CD4-positive, alpha-beta T cell treated with Interleukin-15 for 4 hours (primary cell): ENCODE measurements at regions not wholly inside any gene's neighbourhood (a gene's known extent, or its start where the extent isn't known, plus 50 kb on each side); places are given as distances from the start of the nearest gene placed in this dataset.

Experiments
- DNase-seq: peaks from one replicate; pipeline ENCODE4 v3.0.0-alpha.2; 2020; ENCODE audit warnings: low spot score

DNA sequence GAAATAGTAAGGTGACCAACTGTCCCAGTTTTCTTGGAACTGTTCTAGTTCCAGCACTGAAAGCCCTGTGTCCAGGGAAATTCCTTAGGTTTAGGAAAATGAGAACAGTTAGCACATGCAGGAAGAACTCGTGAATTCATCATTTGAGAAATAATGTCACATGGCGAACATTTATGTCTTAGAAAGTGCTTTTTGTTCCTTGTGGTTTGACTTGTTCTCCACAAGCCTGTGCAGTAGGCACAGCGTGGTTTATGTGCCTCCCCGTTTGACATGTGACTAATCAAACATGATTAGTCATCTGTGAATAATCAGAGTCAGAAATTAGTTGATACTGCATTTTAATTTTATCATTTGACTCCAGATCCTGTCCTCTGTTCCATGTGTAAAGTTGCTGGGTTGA lies 556.0 kb upstream of the CPEB2 start:
- DNase-seq = no peak

DNA sequence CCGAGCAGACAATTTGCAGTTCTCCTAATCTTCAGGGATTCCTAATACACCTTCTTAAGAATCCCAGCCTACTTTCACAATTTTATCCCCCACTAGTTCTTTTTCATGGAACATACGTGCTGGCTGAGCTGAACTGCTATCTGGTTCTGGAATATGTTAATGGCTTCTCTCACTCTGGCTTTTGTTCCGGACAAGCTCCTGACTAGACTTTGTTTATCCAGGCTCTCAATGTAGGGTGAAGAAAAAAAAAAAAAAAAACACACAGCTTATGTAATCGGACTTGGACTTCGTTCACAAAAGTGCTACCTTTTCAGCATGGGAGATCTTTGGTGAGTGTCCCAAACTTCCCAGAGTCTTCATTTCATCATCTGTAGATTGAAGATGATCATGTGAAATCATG lies 555.4 kb upstream of the CPEB2 start:
- no peak for DNase-seq

DNA sequence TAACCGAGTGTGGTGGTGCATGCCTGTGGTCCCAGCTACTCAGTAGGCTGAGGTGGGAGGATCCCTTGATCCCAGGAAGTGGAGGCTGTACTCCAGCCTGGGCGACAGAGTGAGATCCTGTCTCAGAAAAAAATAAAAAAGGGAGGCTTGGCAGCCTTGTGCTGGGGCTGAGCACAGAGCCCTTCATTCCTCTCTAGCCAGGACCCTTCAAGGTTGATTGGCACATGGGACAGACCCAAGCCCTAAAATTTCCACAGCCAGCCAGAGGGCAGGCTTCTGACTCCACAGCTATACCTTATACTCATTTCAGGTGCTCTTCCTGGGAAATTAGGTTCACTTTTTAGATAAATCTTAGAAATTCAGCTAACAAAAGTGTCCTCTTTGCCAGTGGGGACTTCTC lies 553.0 kb upstream of the CPEB2 start:
- no peak for DNase-seq

DNA sequence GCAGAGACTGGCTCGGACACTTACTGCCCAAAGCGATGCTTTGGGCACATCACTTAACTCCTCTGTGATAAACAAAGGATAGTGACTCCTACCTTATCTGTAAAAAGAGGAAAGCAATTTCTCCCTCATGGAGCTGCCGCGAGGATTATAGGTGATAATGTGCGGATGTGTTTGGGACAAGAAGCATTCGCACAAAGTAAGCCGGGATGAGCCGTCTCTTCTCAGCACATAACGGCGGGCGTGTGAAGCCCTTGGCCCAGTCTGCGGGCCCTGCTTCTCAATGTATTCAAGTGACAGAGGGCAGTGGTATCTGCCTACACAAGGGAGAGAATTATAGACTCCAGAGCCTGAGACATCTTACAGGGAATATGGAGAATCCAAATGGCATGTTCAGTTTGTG lies 550.3 kb upstream of the CPEB2 start:
- no peak for DNase-seq

DNA sequence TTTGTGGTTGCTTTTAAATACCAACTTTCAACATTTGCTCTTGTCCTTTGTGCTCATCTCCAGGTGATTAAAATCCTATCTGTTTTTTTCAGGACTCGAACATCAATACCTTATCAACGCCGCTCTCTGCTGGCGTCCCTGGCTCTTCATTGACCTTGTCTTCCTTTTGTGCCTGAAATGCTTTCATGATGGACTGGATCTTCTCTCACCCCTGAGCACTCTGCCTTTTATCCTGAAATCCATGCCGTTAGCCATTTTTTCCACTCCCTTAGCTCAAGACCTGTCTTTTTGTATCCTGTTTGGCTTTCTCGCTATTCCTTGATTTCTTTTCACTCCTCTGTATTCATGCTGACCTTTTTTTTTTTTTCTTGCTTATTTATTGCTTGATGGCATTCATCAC lies 549.5 kb upstream of the CPEB2 start:
- no peak for DNase-seq

DNA sequence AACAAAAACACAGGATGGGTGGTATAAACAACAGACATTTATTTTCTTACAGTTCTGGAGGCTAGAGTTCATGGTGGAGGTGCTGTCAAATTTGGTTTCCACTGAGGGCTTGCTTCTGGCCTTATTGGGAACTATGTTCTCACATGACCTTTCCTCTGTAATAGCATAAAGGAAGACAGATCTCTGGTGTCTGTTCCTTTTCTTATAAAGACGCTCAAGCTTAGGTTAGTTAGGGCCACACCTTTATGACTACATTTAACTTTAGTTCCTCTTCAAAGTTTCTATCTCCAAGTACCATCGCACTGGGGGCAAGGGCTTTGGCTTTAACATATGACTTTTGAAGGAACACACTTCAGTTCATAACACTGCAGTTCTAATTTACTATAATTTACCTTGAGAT lies 543.8 kb upstream of the CPEB2 start:
- no peak for DNase-seq

DNA sequence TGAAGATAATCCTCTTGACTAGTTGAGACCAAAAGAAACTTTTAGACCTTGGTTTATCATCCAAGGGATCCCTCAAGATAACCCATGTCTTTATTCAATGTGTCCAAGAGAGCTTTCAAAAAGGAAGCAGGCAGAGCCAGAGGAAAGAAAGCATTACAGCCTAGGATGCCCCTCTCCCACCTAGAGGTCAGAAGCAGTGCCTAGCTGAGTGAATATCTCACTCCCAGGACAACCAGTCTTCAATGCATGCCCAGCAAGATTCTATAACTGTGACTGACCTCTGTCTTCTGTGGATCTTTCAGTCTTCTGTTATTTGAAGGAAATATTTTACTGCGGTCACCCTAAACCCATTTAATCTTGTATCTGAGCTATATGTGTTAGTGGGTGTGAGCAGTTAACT lies 537.2 kb upstream of the CPEB2 start:
- no peak for DNase-seq

DNA sequence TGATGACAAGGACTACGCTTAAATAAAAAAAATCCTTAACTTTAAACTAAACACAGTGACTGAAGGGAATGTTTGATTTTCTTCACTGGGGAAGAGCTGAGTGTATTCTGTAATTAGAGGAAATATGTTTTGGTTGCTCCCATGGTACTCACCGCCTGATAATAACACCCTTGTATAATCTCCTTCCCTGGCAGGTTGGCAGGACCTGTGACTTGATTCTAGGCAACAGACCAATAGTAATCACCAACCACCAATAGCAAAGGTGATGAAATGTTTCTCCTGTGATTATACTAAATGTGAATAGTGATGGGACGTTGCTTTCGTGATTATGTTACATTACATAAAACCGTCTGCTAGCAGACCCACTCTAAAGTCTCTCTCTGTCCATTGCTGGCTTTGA lies 536.8 kb upstream of the CPEB2 start:
- no peak for DNase-seq

DNA sequence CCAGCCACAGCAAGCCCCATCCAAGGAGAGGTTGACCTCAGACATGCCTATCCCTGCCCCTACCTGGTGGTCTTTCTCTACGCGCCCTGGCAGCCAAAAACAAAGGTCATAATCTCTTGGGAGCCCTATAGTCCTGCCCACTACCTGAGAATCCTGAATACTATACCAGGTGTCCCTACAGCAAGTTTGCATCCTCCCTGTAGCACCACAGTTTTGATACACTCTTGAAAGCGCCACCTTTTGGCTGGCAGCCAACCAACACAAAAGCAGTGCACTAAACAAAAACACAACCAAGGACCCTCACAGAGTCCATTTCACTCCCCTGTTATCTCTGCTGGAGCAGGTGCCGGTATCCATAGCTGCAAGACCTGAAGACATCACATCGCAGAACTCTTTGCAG lies 523.8 kb upstream of the CPEB2 start:
- no peak for DNase-seq

DNA sequence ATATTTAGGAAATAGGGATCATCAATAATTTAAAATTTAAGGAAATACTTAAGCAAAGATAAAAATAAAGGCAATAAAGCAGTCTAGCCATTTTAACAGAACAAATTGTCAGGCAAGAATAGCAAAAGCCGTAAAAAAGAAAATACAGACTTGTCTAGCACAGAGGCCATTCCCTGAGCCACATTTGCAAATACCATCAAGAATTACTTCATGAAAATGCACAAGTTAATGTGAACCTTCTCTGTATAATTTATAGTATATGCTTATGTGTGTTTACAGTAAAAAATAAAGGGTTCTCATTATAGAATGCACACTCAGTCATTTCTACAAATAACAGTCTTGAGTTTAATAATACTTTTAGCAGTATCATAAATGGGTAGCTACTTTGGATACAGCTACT lies 505.9 kb upstream of the CPEB2 start:
- DNase-seq = no peak

DNA sequence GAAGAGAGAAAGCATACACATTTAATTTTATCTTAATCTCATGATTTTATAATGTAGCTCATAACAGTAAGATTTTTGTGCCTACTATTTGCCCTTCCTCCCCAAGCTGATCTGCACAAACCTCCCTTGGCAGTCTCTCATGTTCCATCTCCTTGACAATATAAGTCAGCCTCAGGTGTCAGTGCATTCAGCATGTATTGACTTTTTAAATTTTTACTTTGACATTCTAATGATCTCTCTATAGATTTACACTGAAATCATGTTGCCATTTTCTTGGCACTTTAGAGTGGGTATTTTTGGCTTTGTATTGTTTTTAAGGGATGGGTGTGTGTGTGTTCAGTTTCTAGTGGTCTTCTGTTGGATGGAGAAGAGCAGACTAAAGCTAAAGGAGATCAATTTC lies 505.3 kb upstream of the CPEB2 start:
- DNase-seq = no peak

DNA sequence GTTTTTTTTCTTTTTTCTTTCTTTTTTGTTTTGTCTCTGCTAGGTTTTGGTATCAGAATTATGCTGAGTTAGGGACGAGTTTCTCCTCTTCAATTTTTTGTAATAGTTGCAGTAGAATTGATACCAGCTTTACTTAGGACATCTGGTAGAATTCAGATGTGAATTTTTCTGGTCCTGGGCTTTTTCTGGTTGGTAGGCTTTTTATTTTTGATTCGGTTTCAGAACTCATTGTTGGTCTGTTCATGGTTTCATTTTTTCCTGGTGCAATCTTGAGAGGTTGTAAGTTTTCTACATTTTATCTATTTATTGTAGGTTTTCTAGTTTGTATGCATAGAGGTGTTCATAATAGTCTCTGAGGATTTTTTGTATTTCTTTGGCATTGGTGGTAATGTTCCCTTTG lies 498.1 kb upstream of the CPEB2 start:
- DNase-seq = no peak

DNA sequence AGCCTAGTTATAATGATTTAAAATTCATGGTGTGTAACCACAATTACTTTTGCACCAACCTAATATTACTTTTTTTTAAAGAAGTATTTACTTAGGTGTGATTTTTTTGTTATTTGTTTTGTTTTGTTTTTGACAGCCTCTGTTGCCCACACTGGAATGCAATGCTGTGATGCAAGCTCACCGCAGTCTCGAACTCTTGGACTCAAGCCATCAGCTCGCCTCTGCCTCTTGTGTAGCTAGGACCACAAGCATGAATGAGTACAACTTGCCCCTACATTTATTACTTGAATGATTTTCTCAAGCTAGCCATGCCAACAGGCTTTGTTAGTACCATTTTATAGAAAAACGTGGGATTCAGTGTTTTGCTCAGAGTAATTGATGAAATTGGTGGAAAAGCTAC lies 488.8 kb upstream of the CPEB2 start:
- no peak for DNase-seq

DNA sequence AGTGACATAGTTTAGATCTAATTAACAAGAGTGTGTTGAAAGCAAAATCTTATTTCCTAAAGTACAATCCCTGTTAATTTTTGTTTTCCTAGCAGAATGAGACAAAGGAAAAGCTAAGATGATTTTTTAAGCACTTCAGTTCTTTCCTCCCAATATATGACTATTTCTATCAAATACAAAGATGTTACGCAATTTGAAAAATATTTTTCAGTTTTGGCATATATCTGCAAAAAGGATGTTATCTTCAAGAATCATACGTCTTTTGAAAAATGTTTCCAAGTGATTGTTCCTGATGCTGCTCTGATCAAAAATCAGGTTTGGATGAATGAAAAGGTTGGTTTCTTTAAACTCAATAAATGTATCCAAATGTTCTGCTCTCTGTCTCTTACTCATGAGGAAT lies 486.7 kb upstream of the CPEB2 start:
- no peak for DNase-seq

DNA sequence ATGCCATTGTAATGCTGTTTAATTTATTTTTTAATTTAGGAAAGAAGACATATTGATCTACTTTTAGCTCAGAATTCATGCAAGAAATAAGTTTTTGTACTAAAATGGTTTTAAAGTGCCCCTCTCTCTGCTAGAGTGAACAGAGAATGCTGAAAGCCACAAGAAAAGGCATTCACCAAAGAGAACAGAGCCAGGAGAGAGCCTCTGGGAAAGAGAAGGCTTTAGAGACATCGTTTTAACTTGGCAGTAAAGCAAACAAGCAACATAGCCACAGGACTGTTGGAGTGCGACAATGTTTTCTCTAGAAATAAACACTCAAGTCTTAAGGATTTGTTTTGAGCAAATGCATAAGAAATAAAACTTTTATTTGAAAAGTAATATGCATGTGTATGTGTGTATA lies 484.1 kb upstream of the CPEB2 start:
- no peak for DNase-seq

DNA sequence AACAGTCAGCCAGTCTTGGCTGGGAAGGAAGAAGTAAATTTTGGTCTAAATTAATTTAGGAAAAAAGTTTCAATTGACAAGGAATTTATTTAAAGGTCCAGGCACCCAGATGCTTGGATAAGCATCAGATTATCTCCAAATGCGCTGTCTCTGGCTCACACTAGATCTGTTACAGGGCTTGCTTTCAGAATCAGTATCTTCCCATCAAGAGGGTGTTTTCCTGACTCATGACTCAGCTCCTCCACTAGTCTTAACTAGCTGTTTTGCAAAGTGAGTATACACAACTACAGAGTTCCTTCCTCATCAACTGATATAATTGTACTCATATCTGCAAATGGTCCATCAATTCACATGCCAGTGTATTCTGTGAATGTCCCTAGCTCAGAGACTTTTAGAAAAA lies 482.1 kb upstream of the CPEB2 start:
- DNase-seq = no peak

DNA sequence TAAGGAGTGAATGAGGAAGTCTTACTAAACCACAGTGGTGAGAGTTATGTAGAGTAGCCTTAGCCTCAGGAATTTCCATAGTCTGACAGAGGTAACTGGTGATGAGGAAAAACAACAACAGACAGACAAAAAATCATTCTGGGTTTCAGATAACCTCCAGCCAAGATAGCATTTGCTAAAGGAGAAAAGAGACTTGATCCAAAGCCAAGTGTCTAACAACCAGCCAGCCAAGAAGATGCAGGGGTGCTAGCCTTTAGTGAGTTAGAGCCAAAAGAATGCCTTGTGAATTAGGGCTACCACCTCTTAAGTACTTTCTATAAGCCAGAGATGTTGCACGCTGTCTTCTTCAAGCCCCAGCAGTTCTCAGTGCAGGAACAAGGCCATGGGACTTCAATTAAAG lies 478.0 kb upstream of the CPEB2 start:
- DNase-seq = no peak

DNA sequence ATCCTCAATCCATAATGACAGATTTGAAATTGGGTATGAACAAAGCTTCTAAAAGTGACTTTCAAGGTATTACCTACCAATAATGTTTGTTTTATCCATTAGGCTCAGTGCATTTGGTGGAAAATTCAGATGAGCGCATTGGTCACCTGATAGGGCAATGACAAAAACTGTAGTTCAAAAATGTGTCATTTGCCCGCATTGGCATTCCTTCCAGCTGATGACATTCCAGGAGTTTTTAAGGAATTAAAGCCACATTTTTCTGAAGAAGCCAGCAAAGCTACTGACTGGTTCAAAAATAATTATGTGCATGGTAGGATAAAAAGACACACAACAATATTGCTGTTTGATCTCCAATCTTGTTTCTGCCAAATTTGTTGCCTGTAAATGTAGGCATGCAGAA lies 473.4 kb upstream of the CPEB2 start:
- no peak for DNase-seq

DNA sequence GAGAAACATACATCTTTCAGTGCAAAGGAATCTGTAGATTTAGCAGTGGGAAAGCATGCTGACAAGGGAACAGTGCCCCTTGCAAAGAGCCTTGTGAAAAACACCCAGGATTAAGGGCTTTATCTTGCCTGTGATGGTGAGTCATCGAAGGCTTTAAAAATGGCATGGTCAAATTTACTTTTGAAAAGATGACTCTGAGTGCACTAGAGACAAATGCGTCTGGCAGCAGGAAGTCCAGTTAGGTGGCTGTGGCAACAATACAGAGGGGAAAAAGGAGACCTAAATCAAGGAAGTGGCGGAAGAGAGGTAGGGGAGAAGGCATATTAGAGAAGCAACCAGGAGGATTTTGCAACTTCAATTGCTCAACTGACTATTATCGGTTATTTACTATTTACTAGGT lies 472.6 kb upstream of the CPEB2 start:
- no peak for DNase-seq

DNA sequence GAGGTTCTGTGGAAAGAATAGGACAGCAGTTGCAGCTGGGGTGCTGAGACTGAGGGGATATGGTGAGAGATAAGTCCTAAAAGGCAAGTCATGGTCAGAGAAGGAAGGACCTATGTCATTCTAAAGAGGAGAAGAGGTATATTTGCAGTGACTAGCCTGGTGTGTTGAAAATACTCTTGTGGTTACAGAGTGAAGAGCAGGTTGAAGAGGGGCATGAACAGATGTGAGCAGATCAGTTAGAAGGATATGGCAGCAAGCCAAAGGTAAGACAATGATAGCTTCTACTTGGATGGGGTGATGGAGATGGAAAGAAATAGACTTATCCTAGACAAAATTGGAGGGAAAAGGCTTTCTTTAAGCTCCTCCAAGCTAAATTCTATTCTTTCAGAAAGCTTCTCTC lies 469.8 kb upstream of the CPEB2 start:
- no peak for DNase-seq

DNA sequence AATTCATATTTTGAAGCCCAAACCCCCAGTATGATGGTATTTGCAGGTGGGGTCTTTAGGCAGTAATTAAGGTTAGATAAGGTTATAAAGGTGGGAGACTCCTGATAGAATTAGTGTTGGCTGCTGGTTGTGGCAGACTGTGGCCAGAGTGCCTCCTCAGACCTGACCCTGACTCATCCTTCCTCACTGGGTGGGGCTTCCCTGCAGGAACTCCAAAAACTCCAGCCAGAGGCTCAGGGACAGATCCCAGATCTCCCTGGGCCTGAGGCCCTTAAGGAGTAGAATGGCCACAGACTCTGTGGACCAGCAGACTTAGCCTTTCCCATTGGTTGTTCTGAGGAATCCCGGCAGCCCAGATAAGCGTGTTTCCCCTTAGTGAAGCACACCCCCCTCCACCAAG lies 463.0 kb upstream of the CPEB2 start:
- no peak for DNase-seq

DNA sequence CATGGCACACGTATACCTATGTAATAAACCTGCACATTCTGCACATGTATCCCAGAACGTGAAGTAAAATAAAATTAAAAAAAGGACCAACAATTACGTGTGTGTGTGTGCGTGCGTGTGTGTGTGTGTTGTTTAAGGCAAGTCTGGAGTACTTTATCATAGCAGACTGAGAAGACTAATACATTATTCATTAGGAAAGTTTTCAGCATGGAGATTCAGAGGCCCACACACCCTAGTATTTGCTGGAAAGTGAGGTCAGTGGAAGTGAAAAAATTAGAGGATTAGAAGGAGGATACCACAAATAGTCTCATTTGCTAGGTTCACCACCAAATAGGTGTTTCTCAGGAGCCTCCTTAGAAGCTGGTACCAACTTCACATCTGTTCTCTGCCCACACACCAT lies 457.1 kb upstream of the CPEB2 start:
- no peak for DNase-seq

DNA sequence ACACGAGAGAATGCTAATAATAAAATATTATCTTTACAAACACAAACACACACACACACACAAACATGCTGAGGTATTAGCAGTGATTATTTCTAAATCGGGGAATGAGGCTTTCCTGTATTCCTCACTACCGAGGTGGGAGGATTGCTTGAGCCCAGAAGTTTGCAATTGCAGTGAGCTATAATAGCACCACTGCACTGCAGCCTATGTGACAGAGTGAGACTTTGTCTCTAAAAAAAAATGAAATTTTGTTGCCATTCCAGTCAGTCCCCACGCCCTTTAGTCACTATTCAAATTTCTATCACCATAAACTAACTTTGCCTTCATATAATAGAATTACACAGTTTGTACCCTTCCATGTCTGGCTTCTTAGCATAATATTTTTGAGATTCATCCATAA lies 456.5 kb upstream of the CPEB2 start:
- DNase-seq = no peak

DNA sequence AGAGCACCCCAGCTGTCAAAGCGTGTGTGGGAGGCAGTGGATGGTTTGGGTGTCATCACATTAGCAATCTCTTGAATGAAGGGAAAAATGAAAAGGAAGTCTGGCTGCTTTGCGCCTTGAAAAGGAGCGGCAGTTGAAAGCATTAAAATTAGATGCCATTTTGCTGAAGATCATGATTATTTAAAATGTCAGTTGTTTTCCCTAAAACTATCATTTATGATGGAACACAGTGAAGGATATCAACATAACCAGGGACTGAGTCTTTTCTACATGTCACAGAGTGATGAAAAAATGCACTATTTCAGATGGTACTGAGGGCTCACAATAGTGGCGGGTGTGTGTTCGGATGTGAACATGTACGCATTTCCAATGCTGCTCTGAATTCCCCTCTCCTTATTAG lies 450.2 kb upstream of the CPEB2 start:
- no peak for DNase-seq

DNA sequence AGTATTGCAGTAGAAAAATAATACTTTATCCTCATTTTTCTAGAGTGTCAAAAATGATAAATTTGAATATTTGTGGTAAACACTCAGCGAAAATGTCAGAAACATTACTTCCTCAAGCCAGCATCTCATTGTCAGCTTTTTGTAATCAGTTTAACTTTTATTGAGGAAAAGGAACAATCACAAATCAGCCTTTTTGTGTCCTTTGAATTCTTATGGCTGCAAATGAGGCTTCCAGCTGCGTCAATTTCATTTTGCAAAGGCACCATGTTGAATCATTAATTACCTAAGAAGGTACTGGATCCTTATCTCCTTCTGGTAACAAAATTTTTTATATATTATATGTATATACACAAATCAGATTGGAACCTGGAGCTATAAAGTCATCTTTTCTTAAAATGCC lies 442.6 kb upstream of the CPEB2 start:
- no peak for DNase-seq

DNA sequence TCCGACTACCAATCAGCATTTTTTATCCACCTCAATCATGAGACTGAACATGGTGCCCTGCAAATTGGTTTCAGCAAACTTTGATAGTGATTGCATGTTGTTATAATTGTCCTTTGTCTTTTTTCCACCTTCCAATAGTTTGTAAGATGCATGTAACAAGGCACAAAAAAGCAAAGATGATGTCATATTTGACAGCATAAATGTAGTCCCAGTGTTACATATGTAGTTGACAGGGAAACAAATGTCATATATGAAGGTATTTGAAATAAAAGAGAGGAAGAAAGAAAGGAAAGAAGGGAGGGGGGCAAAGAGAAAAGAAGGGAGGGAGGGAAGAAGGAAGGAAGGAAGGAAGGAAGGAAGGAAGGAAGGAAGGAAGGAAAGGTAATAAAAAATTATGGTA lies 441.7 kb upstream of the CPEB2 start:
- DNase-seq = no peak
